SU-DHL-6 (cell line): ENCODE measurements at regions not wholly inside any gene's neighbourhood (a gene's known extent, or its start where the extent isn't known, plus 50 kb on each side); places are given as distances from the start of the nearest gene placed in this dataset.

Experiments
- H2AFZ ChIP-seq: fragments of 200-600 bp; sonication (generic); 2 replicates; pipeline ENCODE4 v1.6.1; 2014; ENCODE audit warnings: low read depth, mild to moderate bottlenecking, moderate library complexity, mixed read lengths, antibody characterized with exemption, low read length; ENCODE audit not compliant: severe bottlenecking
- H3F3A ChIP-seq: fragments of 200-600 bp; shearing (Covaris generic); 2 replicates; pipeline ENCODE4 v1.6.0; 2016; ENCODE audit warnings: antibody characterized with exemption, mild to moderate bottlenecking; ENCODE audit not compliant: insufficient read depth
- H3K27ac ChIP-seq: fragments of 200-600 bp; sonication (generic); 2 replicates; pipeline ENCODE4 v1.5.1; 2016; ENCODE audit warnings: low read depth, mild to moderate bottlenecking, low read length, moderate library complexity, mixed read lengths
- H3K27me3 ChIP-seq: fragments of 200-600 bp; sonication (generic), shearing (Covaris generic); 2 replicates; pipeline ENCODE4 v1.6.0; 2014; ENCODE audit warnings: mild to moderate bottlenecking, low read length
- H3K36me3 ChIP-seq: fragments of 200-600 bp; sonication (generic); 2 replicates; pipeline ENCODE4 v1.6.1; 2014; ENCODE audit warnings: mild to moderate bottlenecking, low read length, mixed read lengths
- H3K4me2 ChIP-seq: fragments of 300-600, 200-600 bp; shearing (Covaris generic), sonication (generic); 2 replicates; pipeline ENCODE4 v1.6.0; 2014; ENCODE audit warnings: low read length, low read depth, mild to moderate bottlenecking; ENCODE audit not compliant: poor library complexity, severe bottlenecking
- H3K4me3 ChIP-seq: fragments of 200-600 bp; sonication (generic); 2 replicates; pipeline ENCODE4 v1.5.1; 2014; ENCODE audit warnings: antibody characterized with exemption, low read length, mild to moderate bottlenecking, mixed read lengths; ENCODE audit not compliant: insufficient read depth, poor library complexity, severe bottlenecking
- H3K79me2 ChIP-seq: fragments of 200-600 bp; sonication (generic); 2 replicates; pipeline ENCODE4 v1.6.1; 2014; ENCODE audit warnings: mild to moderate bottlenecking, low read length, moderate library complexity; ENCODE audit not compliant: insufficient read depth
- H3K9ac ChIP-seq: fragments of 200-600 bp; sonication (generic); 2 replicates; pipeline ENCODE4 v1.7.0; 2014; ENCODE audit warnings: mild to moderate bottlenecking, low read length
- H3K9me2 ChIP-seq: fragments of 200-600 bp; sonication (generic); replicated peaks from 2 replicates; pipeline ENCODE4 v1.6.1; 2014; ENCODE audit warnings: low read length; ENCODE audit not compliant: insufficient read depth
- H3K9me3 ChIP-seq: fragments of 200-600 bp; sonication (generic); 2 replicates; pipeline ENCODE4 v1.6.1; 2014; ENCODE audit warnings: low read length, mixed read lengths; ENCODE audit not compliant: insufficient read depth
- H4K20me1 ChIP-seq: fragments of 200-600 bp; sonication (generic); 2 replicates; pipeline ENCODE4 v1.6.1; 2014; ENCODE audit warnings: low read depth, mild to moderate bottlenecking, antibody characterized with exemption, low read length, moderate library complexity, mixed read lengths
- EZH2phosphoT487 ChIP-seq: fragments of 200-600 bp; sonication (generic), shearing (Covaris generic); conservative IDR thresholded peaks from 2 replicates; pipeline ENCODE4 v1.6.1; 2018; ENCODE audit warnings: mild to moderate bottlenecking, antibody characterized with exemption, low read length, moderate library complexity, mixed read lengths
- TF ChIP-seq, protein P1 (sequence below): fragments of 200-600 bp; sonication (generic); IDR thresholded peaks from one replicate; pipeline ENCODE4 v1.5.1; 2017; ENCODE audit warnings: antibody characterized with exemption, mild to moderate bottlenecking, low read length, moderate library complexity; ENCODE audit not compliant: insufficient read depth, poor library complexity, severe bottlenecking

- H3K27ac ChIP-seq = no peak overlapping the region
- no peaks in the 10 kb centered on the region for H3K79me2 ChIP-seq
- H3K9me2 ChIP-seq = no peaks in the 10 kb centered on the region
- H3K36me3 ChIP-seq = no peaks in the 10 kb centered on the region
- H2AFZ ChIP-seq = no peak overlapping the region
- H3K4me3 ChIP-seq = no peak overlapping the region
- no peaks in the 10 kb centered on the region for H4K20me1 ChIP-seq
- no peak overlapping the region for H3K4me2 ChIP-seq
- no peaks in the 10 kb centered on the region for H3K27me3 ChIP-seq
- no peak for TF ChIP-seq EZH2phosphoT487
- TF ChIP-seq, protein P1, sequence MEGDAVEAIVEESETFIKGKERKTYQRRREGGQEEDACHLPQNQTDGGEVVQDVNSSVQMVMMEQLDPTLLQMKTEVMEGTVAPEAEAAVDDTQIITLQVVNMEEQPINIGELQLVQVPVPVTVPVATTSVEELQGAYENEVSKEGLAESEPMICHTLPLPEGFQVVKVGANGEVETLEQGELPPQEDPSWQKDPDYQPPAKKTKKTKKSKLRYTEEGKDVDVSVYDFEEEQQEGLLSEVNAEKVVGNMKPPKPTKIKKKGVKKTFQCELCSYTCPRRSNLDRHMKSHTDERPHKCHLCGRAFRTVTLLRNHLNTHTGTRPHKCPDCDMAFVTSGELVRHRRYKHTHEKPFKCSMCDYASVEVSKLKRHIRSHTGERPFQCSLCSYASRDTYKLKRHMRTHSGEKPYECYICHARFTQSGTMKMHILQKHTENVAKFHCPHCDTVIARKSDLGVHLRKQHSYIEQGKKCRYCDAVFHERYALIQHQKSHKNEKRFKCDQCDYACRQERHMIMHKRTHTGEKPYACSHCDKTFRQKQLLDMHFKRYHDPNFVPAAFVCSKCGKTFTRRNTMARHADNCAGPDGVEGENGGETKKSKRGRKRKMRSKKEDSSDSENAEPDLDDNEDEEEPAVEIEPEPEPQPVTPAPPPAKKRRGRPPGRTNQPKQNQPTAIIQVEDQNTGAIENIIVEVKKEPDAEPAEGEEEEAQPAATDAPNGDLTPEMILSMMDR = no peak
- H3K9me3 ChIP-seq = no peaks in the 10 kb centered on the region
- H3K9ac ChIP-seq = no peak overlapping the region
- H3F3A ChIP-seq = no peaks in the 10 kb centered on the region
These were observed 212.4 kb upstream of the HNRNPA3 start for GRCh38 chr2:177000061-177000714.

DNA sequence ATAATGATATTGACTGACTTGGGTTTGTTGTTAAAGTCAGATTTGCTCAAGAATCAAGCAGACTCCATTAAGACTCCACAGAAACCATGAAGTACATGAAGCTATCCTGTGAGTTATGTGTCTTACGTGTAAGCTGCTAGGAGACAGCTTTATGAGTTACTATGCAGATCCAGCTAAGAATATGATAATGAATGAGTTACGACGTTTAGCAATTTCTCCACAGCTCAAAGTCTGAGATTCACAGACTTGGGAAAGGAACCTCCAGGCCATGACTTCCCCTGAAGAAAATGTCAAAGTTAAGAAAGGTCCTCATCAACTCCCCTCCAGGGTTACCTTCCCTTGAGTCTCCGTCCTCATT is 211.9 kb upstream of the HNRNPA3 start:
- Histone ChIP-seq H3K36me3 (no peaks in the 10 kb centered on the region), H3K4me3 (no peak overlapping the region), H3K27ac (no peak overlapping the region), H4K20me1 (no peaks in the 10 kb centered on the region), H2AFZ (no peak overlapping the region), H3K9me2 (no peaks in the 10 kb centered on the region), H3K27me3 (no peaks in the 10 kb centered on the region), H3K9ac (no peak overlapping the region), H3K9me3 (no peaks in the 10 kb centered on the region), H3K79me2 (no peaks in the 10 kb centered on the region), H3K4me2 (no peak overlapping the region), H3F3A (no peaks in the 10 kb centered on the region)
- TF ChIP-seq EZH2phosphoT487 = no peak
- TF ChIP-seq, protein P1 = no peak

DNA sequence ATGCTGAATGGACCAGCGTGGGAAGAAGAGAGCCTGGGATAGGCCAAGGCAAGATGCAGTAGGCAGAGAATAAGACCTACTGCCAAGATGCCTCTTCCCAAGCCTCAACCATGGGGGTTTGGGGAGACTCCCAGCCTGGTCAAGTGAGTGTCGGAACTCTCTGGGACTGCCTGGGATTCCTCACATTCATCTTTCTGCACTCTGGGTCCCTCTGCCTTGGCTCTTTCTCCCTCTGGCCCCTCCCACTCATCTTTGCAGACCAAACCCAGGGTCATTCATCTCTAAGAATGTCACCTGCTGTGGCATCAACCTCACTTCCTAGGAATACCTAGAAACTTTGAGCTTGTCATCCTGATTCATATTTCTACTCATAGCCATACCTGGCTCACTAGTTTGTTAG is 211.3 kb upstream of the HNRNPA3 start:
- H3K27ac ChIP-seq = no peak overlapping the region
- no peaks in the 10 kb centered on the region for H3F3A ChIP-seq
- H3K9me2 ChIP-seq = no peaks in the 10 kb centered on the region
- no peak overlapping the region for H3K4me3 ChIP-seq
- H3K4me2 ChIP-seq = no peak overlapping the region
- H3K79me2 ChIP-seq = no peaks in the 10 kb centered on the region
- no peak overlapping the region for H2AFZ ChIP-seq
- H3K9me3 ChIP-seq = no peaks in the 10 kb centered on the region
- no peaks in the 10 kb centered on the region for H3K27me3 ChIP-seq
- H3K36me3 ChIP-seq = no peaks in the 10 kb centered on the region
- no peak overlapping the region for H3K9ac ChIP-seq
- no peaks in the 10 kb centered on the region for H4K20me1 ChIP-seq
- TF ChIP-seq, protein P1 = no peak
- no peak for TF ChIP-seq EZH2phosphoT487
